ENCODE measurements at regions not wholly inside any gene's neighbourhood (a gene's known extent, or its start where the extent isn't known, plus 50 kb on each side); places are given as distances from the start of the nearest gene placed in this dataset.

- DNase-seq = no peak
Measured at GRCh38 chr11:30089921-30090320, 73.1 kb upstream of the KCNA4 start.

DNA sequence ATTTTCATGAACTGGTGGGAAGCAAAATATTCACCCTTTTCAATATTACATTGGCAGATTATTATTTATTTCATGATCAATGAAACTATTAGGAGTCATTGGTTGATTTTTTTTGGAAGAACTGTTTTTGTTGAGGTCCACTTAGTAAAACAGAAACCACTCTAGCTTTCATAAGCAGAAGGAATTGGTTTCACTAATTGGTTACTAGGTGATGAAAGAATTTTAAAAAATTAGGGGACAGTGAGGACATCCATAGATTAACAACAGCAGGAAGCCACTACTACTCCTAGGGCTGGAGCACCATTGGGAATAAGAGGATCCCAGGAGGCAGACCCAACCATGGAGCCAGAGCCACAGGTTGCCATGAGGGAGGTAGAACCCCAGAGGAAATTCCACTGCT is 74.4 kb upstream of the KCNA4 start:
- DNase-seq = no peak

- no peak for DNase-seq
Measured at GRCh38 chr11:30091737-30092136, 74.9 kb upstream of the KCNA4 start.

DNA sequence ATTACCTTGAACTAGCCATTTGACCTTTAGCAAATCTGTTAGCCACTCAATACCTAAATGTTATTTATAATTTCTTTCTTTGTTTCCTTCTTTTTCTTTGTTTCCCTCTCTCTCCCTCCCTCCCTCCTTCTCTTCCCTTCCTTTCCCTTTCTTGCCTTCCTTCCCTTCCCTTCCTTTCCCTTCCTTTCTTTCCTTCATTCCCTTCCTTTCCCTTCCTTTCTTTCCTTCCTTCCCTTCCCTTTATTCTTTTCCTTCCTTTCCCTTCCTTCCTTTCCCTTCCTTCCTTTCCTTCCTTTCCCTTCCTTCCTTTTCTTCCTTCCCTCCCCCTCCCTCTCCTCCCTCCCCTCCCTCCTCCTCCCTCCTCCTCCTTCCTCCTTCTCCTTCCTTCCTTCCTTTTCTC is 75.7 kb upstream of the KCNA4 start:
- no peak for DNase-seq

- no peak for DNase-seq
Measured at GRCh38 chr11:30100495-30100894, 83.7 kb upstream of the KCNA4 start.

- no peak for DNase-seq
Measured at GRCh38 chr11:30106222-30107181, 89.7 kb upstream of the KCNA4 start.

GRCh38 chr11:30107899-30108298 is 91.1 kb upstream of the KCNA4 start:
- DNase-seq = no peak

DNA sequence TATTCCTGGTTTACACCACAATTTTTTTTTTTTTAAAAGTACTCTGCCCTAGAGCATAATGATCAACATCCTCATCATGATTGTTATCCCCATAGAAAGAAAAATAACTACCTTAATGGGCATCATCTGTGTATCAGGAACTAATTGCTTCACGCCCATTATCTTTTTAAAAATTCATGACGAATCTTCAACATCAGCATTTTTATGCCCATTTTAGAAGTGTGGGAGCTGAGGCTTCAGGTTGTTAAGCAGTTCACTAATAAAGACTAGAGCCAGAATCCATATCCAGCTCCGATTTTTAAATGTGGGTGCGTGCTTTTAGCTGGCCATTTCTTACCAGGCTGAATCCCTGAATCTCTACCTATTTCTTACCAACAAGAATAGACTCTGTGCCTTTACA is 92.9 kb upstream of the KCNA4 start:
- no peak for DNase-seq

- DNase-seq = no peak
Measured at GRCh38 chr11:30110691-30111090, 93.9 kb upstream of the KCNA4 start.

GRCh38 chr11:30111786-30112185 is 95.0 kb upstream of the KCNA4 start:
- no peak for DNase-seq

GRCh38 chr11:30113326-30113898 is 96.6 kb upstream of the KCNA4 start:
- no peak for DNase-seq

DNA sequence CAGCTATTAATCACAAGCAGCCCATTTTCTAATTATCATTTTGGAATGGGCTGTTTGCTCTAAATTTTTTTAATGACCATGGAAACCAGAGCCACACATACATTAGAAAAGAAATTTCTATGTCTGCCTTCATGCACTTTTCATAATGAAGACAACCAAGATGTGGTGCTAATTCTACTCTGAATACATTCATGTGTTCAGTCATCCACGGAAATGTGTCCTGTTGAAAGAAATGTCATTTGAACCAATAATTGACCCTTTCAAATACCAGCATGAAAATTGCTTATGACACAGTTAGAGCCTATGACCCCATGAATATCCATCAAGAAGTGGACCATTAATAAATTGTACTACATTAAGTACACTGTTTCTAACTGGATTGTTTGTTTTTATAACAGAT is 99.7 kb upstream of the KCNA4 start:
- no peak for DNase-seq

DNA sequence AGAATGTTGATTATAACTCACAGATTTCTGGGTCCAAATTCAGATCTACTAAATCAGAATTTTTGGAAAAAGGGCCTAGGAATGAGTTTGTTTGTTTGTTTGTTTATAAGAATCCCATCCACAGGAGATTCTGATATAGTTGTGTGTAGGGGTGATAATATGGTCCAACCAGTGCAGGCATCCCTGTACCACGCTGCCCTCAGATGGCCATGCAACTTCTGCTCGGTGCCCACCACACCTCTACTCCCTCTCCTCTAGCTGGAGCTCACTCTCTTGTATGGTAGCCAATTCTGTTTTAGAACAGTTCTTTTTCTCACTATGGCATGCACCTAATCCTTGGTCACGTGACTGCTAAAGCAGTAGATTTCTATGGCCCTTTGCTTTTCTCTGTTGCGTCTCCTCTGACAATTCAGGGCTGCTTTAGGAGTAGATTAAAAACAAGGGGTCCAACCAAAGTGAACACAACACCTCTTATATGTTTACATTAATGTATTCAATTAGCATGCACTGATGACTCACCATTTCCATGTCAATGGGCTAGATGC is 103.3 kb upstream of the KCNA4 start:
- DNase-seq = no peak

DNA sequence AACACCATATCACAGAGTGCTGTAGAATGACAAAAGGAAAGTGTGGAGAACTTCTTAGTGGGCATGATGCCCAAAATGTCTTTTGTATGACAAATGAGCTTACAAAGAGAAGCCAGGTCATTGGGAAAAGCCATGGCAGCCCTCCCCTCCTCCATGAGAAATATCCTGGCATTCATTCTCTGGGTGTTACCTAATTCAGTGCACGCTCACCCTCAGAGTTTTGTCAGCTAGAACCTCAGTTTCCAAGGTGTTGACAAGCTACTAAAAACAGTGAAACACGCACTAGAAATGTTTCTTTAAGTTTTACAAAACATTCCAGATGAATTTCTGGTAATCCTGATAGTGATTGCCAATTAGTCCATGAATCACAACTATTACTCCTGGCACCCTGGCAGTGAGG is 105.4 kb upstream of the FSHB start:
- DNase-seq = no peak

DNA sequence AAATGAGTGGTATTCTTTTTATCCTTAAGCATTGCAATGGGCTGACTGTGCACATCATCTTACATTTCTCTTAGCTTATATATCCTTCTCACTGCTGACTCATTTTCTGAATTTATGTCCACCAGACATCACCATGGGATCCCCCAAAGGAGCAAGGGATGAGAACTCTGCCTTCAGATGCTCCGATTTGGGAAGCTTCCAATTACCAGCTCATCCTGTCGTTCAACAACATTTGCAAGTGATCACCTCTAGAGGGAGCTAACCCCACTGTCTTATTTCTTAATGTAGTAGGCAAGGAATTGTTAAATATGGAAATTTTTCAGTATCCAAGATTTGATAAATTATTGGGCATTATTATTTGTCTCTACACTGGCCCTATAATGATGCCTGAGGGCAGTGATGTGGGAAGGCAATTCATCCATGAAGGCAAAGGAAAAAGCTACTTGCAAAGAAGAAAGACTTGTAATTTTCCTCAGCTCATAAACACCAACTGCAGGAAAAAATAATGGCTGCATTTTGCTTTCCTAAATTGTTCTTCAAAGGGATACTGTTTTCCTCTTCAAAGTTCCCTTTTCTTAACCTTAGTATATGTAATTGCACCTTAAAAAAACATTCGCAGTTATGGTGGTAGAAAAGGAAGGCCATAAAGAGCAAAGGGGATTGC is 102.4 kb upstream of the FSHB start:
- no peak for DNase-seq

GRCh38 chr11:30131535-30131934 is 99.3 kb upstream of the FSHB start:
- DNase-seq = no peak

GRCh38 chr11:30133281-30133680 is 97.5 kb upstream of the FSHB start:
- no peak for DNase-seq

DNA sequence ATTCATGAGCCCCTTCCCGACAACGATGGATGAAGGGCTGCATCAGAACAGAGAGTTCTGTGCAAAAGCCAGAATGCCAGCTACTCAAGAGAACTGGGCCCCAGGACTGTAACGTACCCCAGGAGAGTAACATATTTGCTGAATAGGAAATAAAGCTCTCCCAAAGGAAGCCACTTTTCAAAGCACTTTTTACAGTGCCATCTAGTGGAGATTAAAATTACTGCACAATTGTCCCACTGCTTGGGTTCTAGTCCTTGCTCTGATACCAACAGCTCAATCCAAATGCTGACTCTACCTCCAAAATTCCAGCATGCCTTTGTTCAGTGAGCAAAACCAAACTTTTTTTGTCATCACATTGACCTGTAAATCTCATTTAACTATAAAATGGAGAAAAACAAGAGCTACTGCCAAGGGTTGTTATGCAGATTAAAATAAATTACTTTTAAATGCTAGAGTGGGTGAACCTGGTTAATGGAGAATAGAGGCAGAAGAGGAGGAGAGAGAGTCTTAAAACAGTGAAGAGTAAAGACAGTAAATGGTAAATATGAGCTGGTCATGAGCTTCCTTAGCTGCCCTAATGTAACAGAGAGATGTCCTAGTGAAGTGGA is 87.6 kb upstream of the FSHB start:
- DNase-seq = no peak

DNA sequence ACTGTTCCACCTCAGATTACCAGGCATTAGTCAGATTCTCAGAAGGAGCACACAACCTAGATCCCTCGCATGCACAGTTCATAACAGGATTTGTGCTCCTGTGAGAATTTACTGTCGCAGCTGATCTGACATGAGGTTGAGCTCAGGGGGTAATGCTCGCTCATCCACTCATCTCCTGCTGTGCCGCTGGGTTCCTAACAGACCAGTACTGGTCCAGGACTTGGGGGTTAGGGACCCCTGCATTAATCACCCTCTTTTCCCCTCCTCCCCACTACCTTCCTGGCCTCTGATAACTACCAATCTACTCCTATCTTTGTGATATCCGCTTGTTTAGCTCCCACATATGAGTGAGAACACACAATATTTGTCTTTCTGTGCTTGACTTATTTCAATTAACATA is 83.5 kb upstream of the FSHB start:
- no peak for DNase-seq

- DNase-seq = no peak
Measured at GRCh38 chr11:30149998-30150397, 80.8 kb upstream of the FSHB start.

- DNase-seq = no peak
Measured at GRCh38 chr11:30150425-30150824, 80.4 kb upstream of the FSHB start.

GRCh38 chr11:30153008-30153407 is 77.8 kb upstream of the FSHB start:
- no peak for DNase-seq

DNA sequence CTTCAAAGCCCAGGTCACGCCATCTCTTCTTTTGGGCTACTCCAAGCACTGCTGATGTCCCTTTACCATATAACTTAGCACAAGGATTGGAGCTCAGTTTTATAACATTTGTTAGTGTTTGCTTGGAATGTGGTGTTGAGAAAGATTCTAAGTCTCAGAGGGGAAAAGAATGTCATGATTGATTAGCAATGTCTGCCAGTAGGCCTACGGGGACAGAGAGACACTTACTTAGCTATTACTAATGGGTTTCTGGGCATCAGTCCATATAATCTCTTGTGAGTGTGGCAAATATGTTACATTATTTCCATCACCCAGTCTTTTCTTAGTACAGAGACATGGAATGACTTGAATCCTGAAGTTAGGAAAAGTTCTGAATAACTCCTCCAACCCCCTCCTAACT is 75.4 kb upstream of the FSHB start:
- no peak for DNase-seq
